H1 (cell line): ENCODE measurements at regions not wholly inside any gene's neighbourhood (a gene's known extent, or its start where the extent isn't known, plus 50 kb on each side); places are given as distances from the start of the nearest gene placed in this dataset.

Source experiments
- CTCF ChIA-PET: fragments of 300-600 bp; sonication (Branson Sonifier 250); formaldehyde crosslinking; loops from one replicate; lab custom pipeline; 2021; ENCODE audit not compliant: partially characterized antibody; lab: Charles Lee
- POLR2A ChIA-PET: fragments of 300-600 bp; sonication (Branson Sonifier 250); formaldehyde crosslinking; loops from one replicate; lab custom pipeline; 2021; ENCODE audit warnings: inconsistent platforms; ENCODE audit not compliant: partially characterized antibody; lab: Charles Lee
- DNase-seq, 2 experiments: peaks; one replicate each; pipeline versions ENCODE4 v3.0.0 to v3.0.0-alpha.2; 2010 to 2022; ENCODE audit warnings: low spot score in 2 of 2, low read depth in 1 of 2, mixed read lengths in 1 of 2
- FAIRE-seq: peaks from 2 replicates; lab custom pipeline; 2011; peaks lifted over from hg19 to GRCh38; lab: Jason Lieb, UNC
- H2AFZ ChIP-seq: 2 replicates; pipeline ENCODE4 v1.8.1; 2012; ENCODE audit warnings: low read length, inconsistent platforms
- H2AK5ac ChIP-seq: 2 replicates; pipeline ENCODE4 v1.6.1; 2013; ENCODE audit warnings: low read depth, low read length
- H2BK120ac ChIP-seq: replicated peaks from 2 replicates; pipeline ENCODE3; 2013; ENCODE audit warnings: low read depth, low read length, inconsistent platforms
- H2BK12ac ChIP-seq: 2 replicates; pipeline ENCODE4 v1.6.1; 2013; ENCODE audit warnings: low read depth, low read length
- H2BK15ac ChIP-seq: 2 replicates; pipeline ENCODE4 v1.6.1; 2013; ENCODE audit warnings: low read length
- H2BK20ac ChIP-seq: 2 replicates; pipeline ENCODE4 v1.6.1; 2013; ENCODE audit warnings: low read length
- H2BK5ac ChIP-seq: 2 replicates; pipeline ENCODE4 v1.6.1; 2013; ENCODE audit warnings: low read depth, low read length
- H3K14ac ChIP-seq: 2 replicates; pipeline ENCODE4 v1.6.1; 2013; ENCODE audit warnings: inconsistent platforms; ENCODE audit not compliant: insufficient read length
- H3K18ac ChIP-seq: 2 replicates; pipeline ENCODE4 v1.6.1; 2013; ENCODE audit warnings: low read length; ENCODE audit errors: extremely low read depth
- H3K23ac ChIP-seq: 2 replicates; pipeline ENCODE4 v1.6.1; 2013; ENCODE audit warnings: inconsistent platforms; ENCODE audit not compliant: insufficient read length
- H3K23me2 ChIP-seq: 2 replicates; pipeline ENCODE4 v1.6.1; 2013; ENCODE audit warnings: low read depth, low read length
- H3K27ac ChIP-seq: 2 replicates; pipeline ENCODE4 v1.6.1; 2011; ENCODE audit warnings: low read depth, low read length, inconsistent platforms
- H3K27me3 ChIP-seq, 4 experiments: replicated peaks in 1 of 4; 1 replicate in 1 of 4; 2 replicates in 3 of 4; pipeline versions ENCODE4 v1.6.1 to v1.8.1; 2011 to 2013; ENCODE audit warnings: low read length in 3 of 4, mild to moderate bottlenecking in 3 of 4, inconsistent platforms in 2 of 4, mixed read lengths in 2 of 4, moderate library complexity in 1 of 4; ENCODE audit not compliant: control insufficient read depth in 3 of 4, insufficient read depth in 3 of 4; ENCODE audit errors: extremely low read depth in 1 of 4
- H3K36me3 ChIP-seq, 4 experiments: 2 replicates each; pipeline versions ENCODE4 v1.6.1 to v1.8.1; 2011 to 2013; ENCODE audit warnings: mild to moderate bottlenecking in 4 of 4, low read length in 3 of 4, moderate library complexity in 2 of 4, control low read depth in 1 of 4, inconsistent platforms in 1 of 4; ENCODE audit not compliant: insufficient read depth in 4 of 4, control insufficient read depth in 2 of 4
- H3K4ac ChIP-seq: replicated peaks from 2 replicates; pipeline ENCODE3; 2013; ENCODE audit warnings: low read length, low read depth, mixed read lengths, inconsistent platforms; ENCODE audit not compliant: insufficient read length
- H3K4me1 ChIP-seq, 4 experiments: replicated peaks in 1 of 4; 1 replicate in 1 of 4; 2 replicates in 3 of 4; pipeline versions ENCODE4 v1.6.1 to v1.8.1; 2011 to 2013; ENCODE audit warnings: low read length in 3 of 4, inconsistent platforms in 2 of 4, mixed read lengths in 1 of 4; ENCODE audit not compliant: insufficient read depth in 4 of 4, control insufficient read depth in 3 of 4
- H3K4me2 ChIP-seq, 2 experiments: 2 replicates each; pipeline versions ENCODE4 v1.6.1 to v1.8.1; 2011 to 2013; ENCODE audit warnings: low read depth in 2 of 2, low read length in 2 of 2, control low read depth in 1 of 2, inconsistent platforms in 1 of 2, mild to moderate bottlenecking in 1 of 2; ENCODE audit not compliant: insufficient read depth in 1 of 2
- H3K4me3 ChIP-seq, 4 experiments: fragments of 200-600, 300-600 bp in 1 of 4; sonication (generic), shearing (Covaris generic), sonication (Bioruptor Twin) in 1 of 4; 2 replicates each; pipeline versions ENCODE4 v1.5.1 to v1.8.1; 2011 to 2016; ENCODE audit warnings: low read length in 4 of 4, low read depth in 3 of 4, control low read depth in 2 of 4, inconsistent platforms in 2 of 4, mild to moderate bottlenecking in 2 of 4, mixed read lengths in 1 of 4, moderate library complexity in 1 of 4; ENCODE audit not compliant: insufficient read depth in 2 of 4; ENCODE audit errors: extremely low read depth in 1 of 4
- H3K56ac ChIP-seq: replicated peaks from 2 replicates; pipeline ENCODE3; 2013; ENCODE audit warnings: low read depth, mild to moderate bottlenecking, mixed read lengths, low read length, inconsistent platforms; ENCODE audit not compliant: insufficient read length
- H3K79me1 ChIP-seq: 2 replicates; pipeline ENCODE4 v1.6.1; 2013; ENCODE audit warnings: low read depth, low read length, control low read depth
- H3K79me2 ChIP-seq, 2 experiments: 2 replicates each; pipeline versions ENCODE4 v1.6.1 to v1.8.1; 2012 to 2013; ENCODE audit warnings: low read length in 2 of 2, mild to moderate bottlenecking in 2 of 2, inconsistent platforms in 1 of 2; ENCODE audit not compliant: insufficient read depth in 2 of 2, control insufficient read depth in 1 of 2
- H3K9ac ChIP-seq, 4 experiments: replicated peaks in 1 of 4; 1 replicate in 1 of 4; 2 replicates in 3 of 4; pipeline versions ENCODE4 v1.6.1 to v1.8.1; 2011 to 2013; ENCODE audit warnings: low read depth in 3 of 4, low read length in 3 of 4, control low read depth in 2 of 4, mild to moderate bottlenecking in 2 of 4, moderate library complexity in 2 of 4, inconsistent platforms in 1 of 4; ENCODE audit errors: extremely low read depth in 1 of 4
- H3K9me3 ChIP-seq, 2 experiments: 2 replicates each; pipeline versions ENCODE4 v1.6.1 to v1.8.1; 2012 to 2013; ENCODE audit warnings: mild to moderate bottlenecking in 2 of 2, moderate library complexity in 2 of 2, control low read depth in 1 of 2, inconsistent platforms in 1 of 2, low read depth in 1 of 2, low read length in 1 of 2, mixed read lengths in 1 of 2; ENCODE audit not compliant: insufficient read depth in 2 of 2
- H4K20me1 ChIP-seq, 2 experiments: replicated peaks in 1 of 2; 2 replicates each; pipeline versions ENCODE3 to v1.8.1; 2011 to 2013; ENCODE audit warnings: inconsistent platforms in 2 of 2, low read length in 2 of 2, mild to moderate bottlenecking in 1 of 2; ENCODE audit not compliant: insufficient read depth in 2 of 2, control insufficient read depth in 1 of 2
- H4K5ac ChIP-seq: 2 replicates; pipeline ENCODE4 v1.6.1; 2013; ENCODE audit warnings: low read length, low read depth, mixed read lengths, inconsistent platforms; ENCODE audit not compliant: insufficient read length
- H4K8ac ChIP-seq: 2 replicates; pipeline ENCODE4 v1.8.0; 2013; ENCODE audit warnings: mild to moderate bottlenecking, moderate library complexity, low read length, inconsistent platforms; ENCODE audit not compliant: insufficient read depth; ENCODE audit errors: extremely low read depth
- H4K91ac ChIP-seq: replicated peaks from 2 replicates; pipeline ENCODE3; 2013; ENCODE audit warnings: low read length, mixed read lengths, inconsistent platforms; ENCODE audit not compliant: insufficient read length
- CEBPB ChIP-seq: IDR thresholded peaks from 2 replicates; pipeline ENCODE4 v1.6.1; 2012; ENCODE audit warnings: low read depth, low read length
- CTCF ChIP-seq, 3 experiments: IDR thresholded peaks; 1 replicate in 2 of 3; 2 replicates in 1 of 3; pipeline versions ENCODE4 v1.5.1 to v1.6.1; 2011; ENCODE audit warnings: low read length in 3 of 3, mild to moderate bottlenecking in 3 of 3, inconsistent platforms in 2 of 3, low read depth in 1 of 3, moderate library complexity in 1 of 3; ENCODE audit not compliant: insufficient read depth in 1 of 3; ENCODE audit errors: control extremely low read depth in 1 of 3
- HDAC2 ChIP-seq, 2 experiments: fragments of 300-600 bp in 1 of 2; sonication (generic) in 1 of 2; IDR thresholded peaks; 2 replicates each; pipeline ENCODE4 v1.6.1; 2011 to 2012; ENCODE audit warnings: low read depth in 2 of 2, low read length in 2 of 2, mild to moderate bottlenecking in 2 of 2, moderate library complexity in 2 of 2, borderline replicate concordance in 1 of 2, inconsistent platforms in 1 of 2
- RAD21 ChIP-seq, 2 experiments: IDR thresholded peaks in 1 of 2; conservative IDR thresholded peaks in 1 of 2; 2 replicates each; pipeline ENCODE4 v1.6.1; 2011; ENCODE audit warnings: low read depth in 2 of 2, low read length in 2 of 2, improper control_type of control experiment in 1 of 2, inconsistent platforms in 1 of 2, mild to moderate bottlenecking in 1 of 2, moderate library complexity in 1 of 2
- RXRA ChIP-seq: IDR thresholded peaks from 2 replicates; pipeline ENCODE4 v1.6.1; 2011; ENCODE audit warnings: low read depth, mild to moderate bottlenecking, low read length, moderate library complexity; ENCODE audit not compliant: insufficient read depth
- WGBS, 2 experiments: shearing (Covaris generic) in 1 of 2; methylation state at CpG; one replicate each; pipeline versions ENCODE4 v1.1.6 to v1.1.7; 2013 to 2015; ENCODE audit warnings: low lambda C conversion rate in 2 of 2, mixed read lengths in 2 of 2, inconsistent platforms in 1 of 2, low coverage in 1 of 2, missing lambda C conversion rate in 1 of 2; ENCODE audit not compliant: insufficient replicate concordance in 2 of 2, insufficient coverage in 1 of 2, insufficient read length in 1 of 2; ENCODE audit errors: extremely low coverage in 1 of 2, missing lambda C conversion rate in 1 of 2; 5-methylcytosine and 5-hydroxymethylcytosine counted together

GRCh38 chr6:122202576-122203137 is 196.8 kb upstream of the HSF2 start:
- POLR2A ChIA-PET = no interaction called here
- Histone ChIP-seq H3K9me3 (no peaks in the 10 kb centered on the region), H2AK5ac (no peak overlapping the region), H3K23ac (no peak overlapping the region), H3K27me3 (no peaks in the 10 kb centered on the region), H2BK15ac (no peak overlapping the region), H3K27ac (no peak overlapping the region), H4K8ac (no peak overlapping the region), H2BK12ac (no peak overlapping the region), H4K91ac (no peak overlapping the region), H3K36me3 (no peaks in the 10 kb centered on the region), H2BK5ac (no peak overlapping the region), H4K20me1 (peaks cover 0 to 1% of the 10 kb centered on the region in 2 experiments), H2AFZ (peak overlapping the region; percentile 69; the same call in 1 of the 2 replicates), H3K4ac (no peak overlapping the region), H3K79me1 (no peaks in the 10 kb centered on the region), H2BK20ac (no peak overlapping the region), H3K18ac (no peak overlapping the region), H2BK120ac (no peak overlapping the region), H4K5ac (no peak overlapping the region), H3K4me1 (no peaks in the 10 kb centered on the region), H3K9ac (no peak overlapping the region), H3K14ac (no peak overlapping the region), H3K4me3 (no peak overlapping the region), H3K56ac (no peak overlapping the region), H3K4me2 (no peak overlapping the region), H3K23me2 (no peaks in the 10 kb centered on the region), H3K79me2 (no peaks in the 10 kb centered on the region)
- no peak for TF ChIP-seq RXRA
- no peak for TF ChIP-seq HDAC2 (IDR thresholded peaks at IDR 0.05; ENCODE audit: borderline replicate concordance in 1 of 2, low read depth in 2 of 2, low read length in 2 of 2)
- no peak for TF ChIP-seq CEBPB
- peak; percentile 21 to 43 for TF ChIP-seq RAD21 (IDR thresholded peaks at IDR 0.05 in 1 of 2, conservative IDR thresholded peaks at IDR 0.05 in 1 of 2; ENCODE audit: low read depth in 2 of 2, low read length in 2 of 2)
- peak in 1 of 3 experiments; percentile 52; a peak in 2 of 4 replicates for TF ChIP-seq CTCF (IDR thresholded peaks at IDR 0.05; ENCODE audit: control extremely low read depth in 1 of 3, insufficient read depth in 1 of 3, low read depth in 1 of 3, low read length in 3 of 3)
- CTCF ChIA-PET = interaction anchor here (0.8 to 2.1 kb wide), 5 partner anchors 15 to 666 kb away, joined by 3 to 6 read pairs (median 3); no protein-coding TSS in a partner anchor
- DNase-seq (no peak), FAIRE-seq (peak; percentile 13)
- 75% methylated on average over 8 of the region's 8 CpGs; no CpG with 5 or more reads in 1 of the 2 experiments for WGBS, 2 experiments
